HG03565 (cell line): ENCODE measurements at regions not wholly inside any gene's neighbourhood (a gene's known extent, or its start where the extent isn't known, plus 50 kb on each side); places are given as distances from the start of the nearest gene placed in this dataset.

Experiments
- ATAC-seq: cut with Tn5 transposase; IDR thresholded peaks from one replicate; pipeline ENCODE4 v1.9.1; 2021; ENCODE audit warnings: mild to moderate bottlenecking, moderate library complexity; ENCODE audit not compliant: unreplicated experiment

GRCh38 chrX:39206399-39207145 is 405.3 kb downstream of the MID1IP1 start:
- ATAC-seq, result no peak

- ATAC-seq, result no peak
These were observed 410.2 kb downstream of the MID1IP1 start for GRCh38 chrX:39211501-39211900.

GRCh38 chrX:39212456-39212855 is 411.2 kb downstream of the MID1IP1 start:
- ATAC-seq, result no peak

GRCh38 chrX:39214387-39215126 is 413.3 kb downstream of the MID1IP1 start:
- no peak for ATAC-seq

- no peak for ATAC-seq
These were observed 419.7 kb downstream of the MID1IP1 start for GRCh38 chrX:39220952-39221351.

- ATAC-seq, result no peak
These were observed 421.3 kb downstream of the MID1IP1 start for GRCh38 chrX:39222346-39223113.

GRCh38 chrX:39226251-39226650 is 425.0 kb downstream of the MID1IP1 start:
- no peak for ATAC-seq

GRCh38 chrX:39227371-39227770 is 426.1 kb downstream of the MID1IP1 start:
- no peak for ATAC-seq

GRCh38 chrX:39238006-39238405 is 436.7 kb downstream of the MID1IP1 start:
- ATAC-seq, result no peak

GRCh38 chrX:39242187-39242586 is 440.9 kb downstream of the MID1IP1 start:
- no peak for ATAC-seq

- no peak for ATAC-seq
These were observed 442.9 kb downstream of the MID1IP1 start for GRCh38 chrX:39244147-39244546.

- no peak for ATAC-seq
These were observed 443.8 kb downstream of the MID1IP1 start for GRCh38 chrX:39245024-39245423.

- ATAC-seq, result no peak
These were observed 446.3 kb downstream of the MID1IP1 start for GRCh38 chrX:39247536-39247935.

- ATAC-seq, result no peak
These were observed 447.1 kb downstream of the MID1IP1 start for GRCh38 chrX:39248330-39248729.

GRCh38 chrX:39249999-39250398 is 448.7 kb downstream of the MID1IP1 start:
- no peak for ATAC-seq

GRCh38 chrX:39251995-39252394 is 450.7 kb downstream of the MID1IP1 start:
- no peak for ATAC-seq

- ATAC-seq, result no peak
These were observed 452.3 kb downstream of the MID1IP1 start for GRCh38 chrX:39253551-39253950.

- no peak for ATAC-seq
These were observed 457.1 kb downstream of the MID1IP1 start for GRCh38 chrX:39258331-39258730.

- no peak for ATAC-seq
These were observed 459.7 kb downstream of the MID1IP1 start for GRCh38 chrX:39260965-39261364.

- no peak for ATAC-seq
These were observed 460.3 kb downstream of the MID1IP1 start for GRCh38 chrX:39261446-39262147.

GRCh38 chrX:39262641-39263040 is 461.4 kb downstream of the MID1IP1 start:
- ATAC-seq, result no peak
